Activated gamma-delta T cell treated with Interleukin-2 at 50 U/mL for 16 hours (primary cell): ENCODE measurements at regions not wholly inside any gene's neighbourhood (a gene's known extent, or its start where the extent isn't known, plus 50 kb on each side); places are given as distances from the start of the nearest gene placed in this dataset.
"Not testable (repeated sequence)": the region's sequence is repeated elsewhere in the genome, so short reads cannot be mapped to it uniquely, and the experiment has no call there.

Experiments
- DNase-seq: peaks from one replicate; pipeline ENCODE4 v3.0.0-alpha.2; 2020

DNA sequence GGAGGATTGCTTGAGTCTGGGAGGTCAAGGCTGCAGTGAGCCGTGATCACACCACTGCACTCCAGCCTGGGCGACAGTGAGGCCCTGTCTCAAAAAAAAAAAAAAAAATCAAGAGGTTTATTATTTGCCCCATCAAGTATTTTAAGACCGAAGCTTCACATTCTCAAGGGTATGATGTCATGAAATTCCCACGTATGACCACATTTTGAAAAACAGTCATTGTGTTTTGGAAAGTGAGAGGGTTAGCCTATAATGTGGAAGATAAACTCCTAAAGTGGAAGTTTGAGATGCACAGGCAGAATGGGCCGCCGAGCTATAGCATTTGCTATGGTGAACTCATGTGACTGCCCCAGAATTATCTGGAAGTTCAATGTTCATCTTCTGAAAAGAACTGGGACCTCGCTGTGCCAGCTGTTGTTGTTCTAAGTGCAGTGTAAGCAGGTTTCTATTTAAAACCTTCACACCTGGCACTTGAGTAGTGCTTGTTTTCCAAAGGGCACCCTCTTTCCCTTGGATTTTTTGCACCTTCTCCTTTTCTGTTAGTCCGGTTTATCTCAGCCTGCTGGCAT is 96.9 kb upstream of the SLC25A33 start:
- no peak for DNase-seq

DNA sequence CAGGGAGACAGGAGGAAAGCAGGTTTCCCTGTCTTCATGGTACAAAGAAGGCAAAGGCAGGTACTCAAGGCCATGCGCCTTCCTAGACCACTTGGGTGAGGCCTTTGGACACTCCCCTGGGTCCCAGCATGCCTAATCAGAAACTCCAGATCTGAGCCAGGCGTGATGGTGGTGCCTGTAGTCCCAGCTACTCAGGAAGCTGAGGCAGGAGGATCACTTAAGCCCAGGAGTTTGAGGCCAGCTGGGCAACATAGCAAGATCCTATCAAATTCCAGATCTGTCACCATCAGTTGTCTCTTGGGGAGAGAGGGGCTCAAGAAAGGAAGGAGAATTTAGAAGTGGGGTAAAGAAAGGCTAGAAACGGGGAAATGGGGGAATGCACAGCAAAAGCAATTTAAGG is 96.3 kb upstream of the SLC25A33 start:
- no peak for DNase-seq

DNA sequence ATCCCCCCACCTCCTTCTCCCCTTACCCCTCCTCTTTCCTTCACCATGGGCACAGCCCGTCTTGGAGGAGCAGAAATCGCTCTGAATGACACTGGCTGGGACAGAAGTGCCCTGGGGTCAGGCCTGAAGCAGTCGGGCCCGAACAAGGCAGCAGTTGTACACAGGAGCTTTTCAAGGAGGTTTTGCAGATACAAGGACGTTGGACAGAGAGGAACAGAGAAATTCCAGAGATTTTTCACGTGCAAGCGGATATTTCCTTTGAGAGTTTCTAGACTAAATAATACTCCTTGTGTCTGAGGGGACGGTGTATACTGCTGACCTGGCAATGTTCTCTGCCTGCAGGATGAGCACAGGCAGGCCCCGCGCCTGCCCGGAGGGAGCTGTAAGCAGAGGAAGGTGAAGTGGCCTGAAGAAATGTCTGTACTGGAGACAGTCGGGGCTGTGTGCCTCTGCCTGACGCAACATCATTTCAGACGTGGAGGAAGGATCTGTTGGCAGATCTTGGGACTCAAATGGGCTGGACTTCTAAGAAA is 95.3 kb upstream of the SLC25A33 start:
- no peak for DNase-seq

DNA sequence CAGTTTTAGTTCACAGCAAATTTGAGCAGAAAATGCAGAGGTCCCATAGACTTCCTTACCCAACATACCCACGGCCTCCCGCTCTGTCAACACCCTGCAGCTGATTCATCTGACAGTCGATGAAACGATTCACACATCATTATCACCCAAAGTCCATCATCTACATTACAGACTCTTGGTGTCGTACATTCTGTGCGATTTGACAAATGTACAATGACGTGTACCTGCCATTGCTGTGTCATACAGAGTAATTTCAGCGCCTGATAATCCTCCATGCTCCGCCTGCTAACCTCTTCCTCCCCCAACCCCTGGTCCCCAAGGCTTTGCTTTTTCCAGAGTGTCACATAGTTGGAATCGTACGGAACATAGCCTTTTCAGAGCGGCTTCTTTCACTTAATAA is 94.7 kb upstream of the SLC25A33 start:
- DNase-seq = no peak

DNA sequence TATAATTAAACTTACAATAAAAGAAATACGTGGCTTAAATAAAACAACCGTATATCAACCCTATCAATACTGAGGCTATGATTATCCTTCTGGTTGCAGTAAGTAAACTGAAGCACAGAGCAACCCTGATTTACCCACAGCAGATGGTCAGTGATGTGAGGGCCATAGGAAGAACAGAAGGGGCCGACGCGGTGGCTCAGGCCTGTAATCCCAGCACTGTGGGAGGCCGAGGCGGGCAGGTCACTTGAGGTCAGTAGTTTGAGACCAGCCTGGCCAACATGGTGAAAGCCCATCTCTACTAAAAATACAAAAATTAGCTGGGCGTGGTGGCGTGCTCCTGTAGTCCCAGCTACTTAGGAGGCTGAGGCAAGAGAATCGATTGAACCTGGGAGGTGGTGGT is 94.2 kb upstream of the SLC25A33 start:
- not testable (repeated sequence) for DNase-seq

DNA sequence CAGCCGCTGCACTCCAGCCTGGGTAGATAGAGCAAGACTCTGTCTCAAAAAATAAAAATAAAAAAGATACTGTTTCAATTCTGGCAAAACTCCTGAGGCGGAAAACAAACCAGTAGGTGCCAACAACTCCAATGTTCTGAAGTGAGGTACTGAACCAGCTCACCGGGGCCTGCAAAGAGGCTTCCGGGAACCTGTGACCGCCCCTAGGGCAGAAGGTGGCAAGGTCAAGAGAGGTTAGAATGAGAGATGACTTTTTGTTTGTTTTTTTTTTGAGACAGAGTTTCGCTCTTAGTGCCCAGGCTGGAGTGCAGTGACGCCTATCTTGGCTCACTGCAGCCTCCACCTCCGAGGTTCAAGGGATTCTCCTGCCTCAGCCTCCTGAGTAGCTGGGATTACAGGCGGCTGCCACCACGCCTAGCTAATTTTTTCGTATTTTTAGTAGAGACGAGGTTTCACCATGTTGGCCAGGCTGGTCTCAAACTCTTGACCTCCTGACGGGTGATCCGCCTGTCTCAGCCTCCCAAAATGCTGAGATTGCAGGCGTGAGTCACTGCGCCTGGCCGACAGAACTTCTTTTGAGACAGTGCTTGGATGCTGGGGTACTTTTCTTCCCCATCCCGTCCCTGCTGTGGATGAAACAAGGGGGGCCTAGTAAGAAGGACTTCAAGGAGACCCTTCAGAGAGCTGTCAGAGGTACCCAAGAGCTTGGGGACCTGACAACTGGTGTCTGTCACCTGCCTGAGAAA is 91.9 kb upstream of the SLC25A33 start:
- no peak for DNase-seq

DNA sequence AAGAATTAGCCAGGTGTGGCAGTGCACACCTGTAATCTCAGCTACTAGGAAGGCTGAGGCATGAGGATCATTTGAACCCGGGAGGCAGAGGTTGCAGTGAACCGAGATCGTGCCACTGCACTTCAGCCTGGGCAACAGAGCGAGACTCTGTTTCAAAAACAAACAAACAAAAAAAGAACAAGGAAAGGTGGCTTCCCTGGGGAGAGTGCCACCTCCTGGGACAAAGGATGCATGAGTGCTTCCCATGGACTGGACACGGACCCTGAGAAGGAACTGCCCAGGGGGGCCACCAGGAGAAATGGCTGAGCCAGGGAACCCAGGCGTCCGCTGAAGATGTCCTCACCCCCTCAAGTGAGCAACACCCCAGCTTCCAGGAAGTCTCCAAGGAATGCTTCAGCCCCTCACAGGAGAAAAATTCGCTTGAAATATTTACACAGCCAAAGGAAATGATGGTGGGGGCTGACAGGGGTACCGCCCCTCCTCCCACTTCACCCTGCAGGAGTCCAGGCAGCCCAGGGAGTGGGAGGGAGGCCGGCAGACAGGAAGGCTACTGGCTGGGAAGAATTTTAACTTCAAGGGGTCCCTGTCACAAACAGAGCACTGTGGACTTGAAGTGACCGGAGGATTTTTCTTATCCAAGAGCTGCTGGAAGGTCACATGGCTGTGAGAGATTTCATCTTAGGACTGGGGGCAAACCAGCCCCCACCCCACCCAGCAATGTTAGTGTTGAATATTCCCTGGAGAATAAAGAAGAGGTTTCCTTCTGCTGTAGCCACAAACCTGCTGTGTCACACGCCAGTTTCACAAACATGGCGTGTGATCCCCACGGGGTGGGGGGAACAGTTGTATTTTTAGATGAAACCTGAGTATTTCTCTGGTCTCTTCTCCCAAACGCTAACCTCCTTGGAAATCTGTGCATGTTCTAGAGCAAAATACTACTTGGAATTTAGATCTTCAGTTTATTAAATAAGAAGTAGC is 90.8 kb upstream of the SLC25A33 start:
- no peak for DNase-seq

DNA sequence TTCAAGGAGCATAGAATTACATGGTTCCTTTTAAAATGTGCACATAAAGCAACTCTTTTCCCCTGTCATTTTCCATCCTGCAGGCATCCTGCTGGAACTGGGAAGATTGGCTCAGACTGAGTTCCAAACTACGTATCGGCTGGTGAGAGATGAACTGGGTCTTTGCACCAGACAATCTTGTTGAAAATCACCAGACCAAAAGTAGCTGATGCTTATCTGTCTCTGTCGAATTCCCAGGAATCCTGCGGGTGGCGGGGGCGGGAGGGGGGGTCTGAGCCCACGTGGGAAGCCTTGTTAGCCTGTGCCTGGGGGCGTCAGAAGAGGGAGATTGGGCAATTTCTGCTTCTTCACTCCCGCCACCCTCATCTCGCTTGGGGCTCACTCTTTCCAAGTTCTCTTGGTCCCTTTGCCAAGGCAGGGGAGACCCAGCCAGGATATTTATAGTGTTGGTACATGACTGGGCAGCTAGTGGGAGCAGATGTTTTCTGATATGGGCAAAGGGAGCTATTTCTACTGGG is 90.1 kb upstream of the SLC25A33 start:
- DNase-seq = no peak

DNA sequence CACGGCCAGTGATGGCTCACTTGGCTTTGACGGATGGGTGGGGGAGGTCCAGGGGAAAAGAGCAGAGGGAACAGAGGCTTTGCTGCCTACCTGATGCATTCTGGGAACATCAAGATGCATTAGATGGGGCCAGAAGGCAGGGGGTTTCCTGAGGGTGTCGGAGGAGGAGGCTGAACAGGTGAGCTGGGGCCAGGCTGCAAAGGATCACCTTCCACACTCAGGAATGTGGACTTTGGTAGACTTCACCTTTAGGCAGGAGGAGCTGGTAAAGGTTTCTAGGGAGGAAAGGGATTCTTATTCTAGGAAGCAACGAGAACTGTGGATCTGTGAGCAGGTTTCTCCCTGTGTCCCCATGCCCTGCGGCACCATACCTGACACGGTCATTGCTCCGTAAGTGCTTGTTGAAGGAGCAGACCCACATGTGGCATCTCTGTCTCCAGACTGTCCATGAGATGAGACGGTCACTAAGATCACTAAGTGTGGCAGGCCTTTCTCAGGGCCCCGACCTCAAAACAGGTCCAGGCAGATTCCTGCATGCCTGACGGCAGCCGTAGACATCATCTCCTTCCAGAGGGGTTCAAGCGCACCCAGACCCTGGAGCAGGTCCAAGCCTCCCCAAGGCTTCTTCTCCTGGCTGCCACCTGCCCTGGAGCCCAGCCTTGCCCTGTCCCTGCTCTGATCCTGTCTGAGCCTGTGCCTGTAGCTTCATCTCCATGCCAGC is 89.1 kb upstream of the SLC25A33 start:
- no peak for DNase-seq

DNA sequence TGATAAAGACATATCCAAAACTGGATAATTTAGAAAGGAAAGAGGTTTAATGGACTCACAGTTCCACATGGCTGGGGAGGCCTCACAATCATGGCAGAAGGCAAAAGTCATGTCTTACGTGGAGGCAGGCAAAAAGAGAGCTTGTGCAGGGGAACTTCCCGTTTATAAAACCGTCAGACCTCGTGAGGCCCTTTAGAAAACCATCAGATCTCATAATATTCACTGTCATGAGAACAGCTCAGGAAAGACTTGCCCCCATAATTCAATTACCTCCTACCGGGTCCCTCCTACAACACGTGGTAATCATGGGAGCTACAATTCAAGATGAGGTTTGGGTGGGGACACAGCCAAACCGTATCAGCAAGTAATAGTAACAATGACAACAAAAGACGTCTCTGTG is 88.2 kb upstream of the SLC25A33 start:
- DNase-seq = no peak

DNA sequence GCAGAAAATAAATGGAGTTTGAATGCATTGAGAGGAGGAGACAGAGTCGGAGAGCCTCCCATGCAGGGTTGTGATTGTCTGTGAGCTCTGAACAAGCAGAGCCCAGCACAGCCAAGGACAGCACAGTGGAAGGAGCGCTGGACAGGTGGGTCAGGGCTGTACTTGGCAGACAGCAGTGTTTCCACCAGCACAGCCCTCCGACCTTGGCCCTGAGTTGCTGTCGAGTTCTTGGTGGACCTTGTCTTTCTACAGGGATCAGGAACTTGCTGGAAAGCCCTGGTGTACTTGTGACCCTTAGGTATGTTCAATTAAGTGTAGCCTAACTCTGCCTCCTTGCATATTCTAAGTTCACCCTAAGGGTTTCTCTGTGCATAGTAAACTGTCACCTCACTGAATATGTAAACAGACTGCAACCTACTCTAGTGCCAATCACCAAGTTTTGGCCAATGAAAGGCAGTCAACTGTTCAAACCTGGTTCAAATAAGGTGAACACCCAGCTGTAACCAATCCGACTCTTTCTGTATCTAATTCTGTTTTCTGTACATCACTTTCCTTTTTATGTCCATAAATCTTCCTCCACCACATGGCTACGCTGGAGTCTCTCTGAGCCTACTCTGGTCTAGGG is 86.6 kb upstream of the SLC25A33 start:
- DNase-seq = no peak

DNA sequence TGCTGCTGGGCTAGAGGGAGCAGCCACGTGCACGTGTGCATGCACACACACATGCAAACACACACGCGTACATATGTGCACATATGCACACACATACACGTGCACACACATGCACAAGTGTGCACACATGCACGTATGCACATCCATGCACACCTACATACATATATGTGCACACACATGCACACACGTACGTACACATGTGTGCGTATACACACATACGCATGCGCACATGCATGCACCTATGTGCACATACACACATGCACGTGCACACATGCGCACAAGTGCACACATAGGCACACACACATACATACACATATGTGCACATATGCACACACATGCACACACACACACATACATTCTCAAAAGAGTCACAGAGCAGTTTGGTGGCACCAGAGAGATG is 85.9 kb upstream of the SLC25A33 start:
- no peak for DNase-seq

DNA sequence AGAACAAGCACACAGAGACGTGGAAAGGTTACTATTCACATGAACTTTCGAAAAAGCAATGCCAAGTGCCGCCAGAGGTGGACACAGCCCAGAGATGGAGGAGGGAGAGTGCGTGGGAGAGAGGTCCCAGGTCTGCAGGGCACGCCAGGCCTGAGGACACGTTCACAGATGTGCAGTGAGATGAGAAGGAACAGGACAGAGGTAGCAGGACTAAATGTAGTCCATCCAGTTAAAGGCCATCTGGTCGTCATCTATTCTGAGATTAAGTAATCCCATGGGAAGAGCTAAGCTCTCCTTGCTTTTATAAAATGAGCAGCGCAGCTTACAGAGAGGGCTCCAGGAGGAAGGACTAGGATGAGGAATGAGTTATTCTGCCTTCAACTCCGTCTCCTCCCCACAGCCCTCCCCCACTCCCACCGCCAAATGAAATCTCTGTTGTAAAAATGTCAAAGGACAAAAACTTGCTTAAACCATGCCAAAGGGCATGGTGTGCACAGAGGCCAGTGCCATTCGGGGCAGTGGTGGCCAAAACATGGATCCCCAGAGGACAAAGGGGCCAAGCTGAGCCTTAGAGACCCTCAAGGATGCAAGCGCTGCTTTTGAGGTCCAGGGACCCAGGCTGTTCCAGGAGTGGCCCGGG is 85.4 kb upstream of the SLC25A33 start:
- no peak for DNase-seq

DNA sequence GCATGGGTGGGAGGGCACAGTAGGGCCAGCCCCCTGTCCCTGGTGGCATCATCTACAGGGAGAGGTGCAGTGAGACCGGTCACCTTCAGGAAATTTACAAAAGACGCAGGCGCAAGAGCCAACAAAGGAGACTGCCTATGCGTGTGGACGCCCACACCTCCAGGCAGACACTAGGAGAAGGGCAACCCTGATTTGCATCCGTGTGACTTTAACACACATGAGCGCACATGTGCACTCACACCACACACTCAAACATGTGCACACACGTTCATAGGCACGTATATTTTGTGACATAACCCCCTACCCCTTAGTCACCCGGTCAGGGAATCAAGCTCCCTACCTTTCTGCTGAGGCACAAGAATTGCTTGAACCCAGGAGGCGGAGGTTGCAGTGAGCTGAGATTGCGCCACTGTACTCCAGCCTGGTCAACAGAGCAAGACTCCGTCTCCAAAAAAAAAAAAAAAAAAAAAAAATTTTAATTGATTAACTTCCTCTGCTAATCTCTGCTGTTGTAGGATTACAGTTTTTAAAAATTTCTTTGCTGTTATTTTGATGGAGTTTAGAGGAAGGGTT is 84.7 kb upstream of the SLC25A33 start:
- no peak for DNase-seq

DNA sequence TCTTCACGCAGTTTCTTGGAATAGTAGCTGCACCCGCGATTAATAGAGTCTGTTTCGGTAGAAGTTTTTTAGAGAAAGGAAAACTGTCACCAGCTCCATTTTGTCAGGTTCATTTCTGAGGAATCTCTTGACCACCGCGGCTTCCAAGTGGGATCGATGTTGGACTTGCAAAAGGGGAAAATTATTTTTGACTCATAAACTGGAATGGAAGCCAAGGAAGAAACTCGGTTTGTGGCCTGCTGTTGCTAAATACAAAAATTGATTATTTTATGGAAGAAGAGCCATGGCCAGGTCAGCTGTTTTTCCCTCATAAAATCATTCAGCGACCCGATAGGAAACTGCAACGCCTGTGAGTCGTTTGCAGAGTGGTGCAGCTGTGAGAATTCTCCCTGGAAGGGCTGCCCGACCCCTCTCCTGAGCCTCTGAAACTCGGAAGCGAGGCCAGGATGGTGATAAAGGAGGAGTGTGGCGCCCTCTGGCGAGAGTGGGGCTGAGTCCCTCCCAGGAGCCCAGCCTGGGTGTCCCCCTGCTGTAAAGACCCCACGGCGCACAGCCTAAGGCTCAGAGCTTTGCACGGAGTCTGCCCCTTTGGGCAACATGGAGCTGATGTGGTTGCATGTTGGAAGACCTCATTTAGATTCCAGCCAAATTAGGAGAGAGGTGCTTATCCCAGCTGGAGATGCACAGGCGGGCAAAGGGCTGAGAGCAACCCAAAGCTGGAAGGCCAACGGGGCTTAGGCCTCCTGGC is 83.6 kb upstream of the SLC25A33 start:
- peak; percentile 66 for DNase-seq

DNA sequence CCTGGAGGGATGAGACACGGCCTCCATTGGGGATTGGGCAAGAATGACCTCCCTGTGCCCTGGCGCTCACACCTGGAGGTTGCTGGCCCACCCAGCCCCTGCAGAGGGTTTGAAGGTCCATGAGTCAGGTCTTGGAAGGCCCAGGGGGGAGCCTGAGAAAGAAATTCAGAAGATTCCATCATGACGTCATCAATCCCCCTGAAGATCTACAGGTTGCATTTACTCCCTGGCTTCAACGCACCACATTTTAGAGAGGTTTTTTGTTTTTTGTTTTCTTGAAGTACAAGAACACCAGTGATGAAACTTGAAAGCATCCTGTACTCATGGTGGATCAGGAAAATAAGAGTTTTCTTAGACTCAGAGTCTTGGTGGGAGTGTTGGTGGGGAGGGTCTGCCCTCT is 82.4 kb upstream of the SLC25A33 start:
- DNase-seq = no peak

DNA sequence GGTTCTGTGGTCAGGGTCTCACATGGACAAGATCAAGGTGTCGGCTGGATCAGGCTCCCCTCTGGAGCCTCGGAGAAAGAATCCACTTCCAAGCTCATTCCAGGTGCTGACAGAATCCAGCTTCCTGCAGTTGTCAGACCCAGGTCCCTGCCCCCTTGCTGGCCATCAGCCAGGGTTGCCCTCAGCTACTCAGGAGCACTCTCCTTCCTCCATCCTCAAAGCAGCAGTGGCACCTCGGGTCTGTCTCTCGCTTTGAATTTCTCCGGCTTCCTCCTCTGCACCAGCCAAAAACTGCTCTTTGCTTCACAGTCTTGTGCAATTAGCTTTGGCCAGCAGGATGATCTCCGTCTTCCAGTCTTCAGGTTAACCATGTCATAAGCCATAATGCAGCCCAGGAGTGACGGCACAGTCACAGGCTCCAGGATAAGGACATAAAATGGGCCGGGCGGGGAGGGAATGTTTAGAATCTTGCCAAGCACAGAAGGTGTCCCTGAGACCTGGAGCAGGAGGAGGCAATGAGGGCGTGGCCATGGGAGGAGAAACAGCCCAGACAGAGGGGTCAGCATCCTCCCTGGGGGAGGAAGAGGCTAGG is 79.4 kb upstream of the SLC25A33 start:
- DNase-seq = no peak

DNA sequence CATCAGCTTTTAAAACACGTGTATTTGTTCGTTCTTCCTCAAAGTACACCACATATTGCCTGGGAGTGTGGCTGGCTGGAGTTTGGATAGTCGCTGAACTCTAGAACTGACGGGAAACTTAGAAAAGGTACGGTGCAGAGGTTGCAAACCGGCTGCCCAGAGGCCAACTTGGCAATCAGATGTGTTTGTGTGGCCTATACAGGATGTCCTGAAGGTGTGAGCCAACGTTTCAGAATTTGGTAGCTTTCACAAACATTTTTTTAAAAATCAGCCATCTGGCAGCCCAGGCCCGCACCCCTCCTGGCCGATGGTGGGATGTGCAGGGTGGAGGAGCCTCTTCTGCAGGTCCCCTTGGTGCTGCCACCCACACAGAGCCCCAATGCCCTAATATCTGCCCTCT is 73.6 kb upstream of the SLC25A33 start:
- no peak for DNase-seq

DNA sequence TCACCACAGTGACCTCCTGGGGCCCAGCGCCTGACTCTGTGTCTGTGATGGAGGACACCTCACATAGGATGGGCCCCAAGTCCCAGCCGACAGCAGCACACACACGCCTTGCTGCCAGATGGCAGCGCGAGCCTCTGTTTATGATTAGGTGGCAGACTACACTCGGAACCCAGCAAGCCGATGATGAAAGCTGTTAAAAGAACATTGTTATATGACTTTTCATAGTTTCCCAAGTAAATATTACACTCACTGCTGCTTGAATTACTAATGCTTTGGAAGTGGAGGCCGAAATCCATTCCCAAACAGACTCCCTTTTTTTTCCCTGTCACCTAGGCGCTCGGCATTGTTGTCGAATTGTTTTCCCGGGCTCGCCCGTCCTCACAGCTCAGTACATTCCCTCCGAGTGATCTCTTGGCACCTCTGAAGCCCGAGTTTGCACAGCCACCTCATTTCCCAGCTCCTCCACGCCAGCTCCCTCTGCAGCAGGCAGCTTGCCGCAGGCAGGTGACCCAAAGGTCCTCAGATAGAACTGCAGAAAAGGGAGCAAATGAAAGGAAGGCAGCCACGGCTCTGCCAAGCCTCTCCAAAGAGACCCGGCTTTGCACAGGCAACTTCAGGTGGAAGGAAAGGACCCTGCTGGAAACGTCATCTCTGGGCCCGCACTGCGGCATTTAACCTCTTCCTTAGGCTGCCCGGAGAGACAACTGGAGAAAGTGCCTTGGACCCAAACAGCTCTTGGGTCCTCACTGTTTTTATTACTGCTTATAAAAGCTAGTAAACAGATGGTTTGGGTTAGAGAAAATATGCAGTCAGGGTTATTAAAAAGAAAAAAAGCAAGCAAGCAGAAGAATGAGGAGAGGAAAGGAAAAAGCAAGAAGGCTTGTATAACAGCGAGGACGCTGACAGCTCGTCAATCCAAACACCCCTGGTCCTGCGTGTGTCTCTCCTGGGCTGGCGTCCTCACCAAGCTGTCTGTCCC is 72.2 kb upstream of the SLC25A33 start:
- no peak for DNase-seq
